Hippocampal formation (tissue), 2 donors: ENCODE measurements at regions not wholly inside any gene's neighbourhood (a gene's known extent, or its start where the extent isn't known, plus 50 kb on each side); places are given as distances from the start of the nearest gene placed in this dataset.

Source experiments
- DNase-seq, 2 donors: peaks; one replicate each; lab custom pipeline; 2025; lab: John Stamatoyannopoulos, UW

- no peak for DNase-seq
Measured at GRCh38 chr6:92635553-92636153, 783.7 kb downstream of the EPHA7 start.

DNA sequence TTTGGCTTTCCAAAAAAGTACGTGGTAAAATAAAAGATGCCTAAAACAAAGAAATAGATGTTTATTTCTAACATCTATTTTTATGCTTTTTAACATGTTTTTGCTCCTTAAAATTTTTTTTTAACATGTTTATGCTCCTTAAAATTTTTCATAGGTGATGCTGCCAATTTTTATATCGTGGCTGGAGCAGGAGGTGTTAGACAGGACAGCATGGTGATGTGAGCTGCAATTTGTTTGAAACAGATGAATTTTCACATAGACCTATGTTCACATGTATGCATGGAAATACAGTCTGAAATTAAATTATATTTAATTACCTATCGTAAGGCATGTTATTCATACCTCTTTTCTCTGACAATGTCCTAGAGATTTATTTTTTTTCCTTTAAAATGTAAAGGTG is 784.8 kb downstream of the EPHA7 start:
- no peak for DNase-seq

DNA sequence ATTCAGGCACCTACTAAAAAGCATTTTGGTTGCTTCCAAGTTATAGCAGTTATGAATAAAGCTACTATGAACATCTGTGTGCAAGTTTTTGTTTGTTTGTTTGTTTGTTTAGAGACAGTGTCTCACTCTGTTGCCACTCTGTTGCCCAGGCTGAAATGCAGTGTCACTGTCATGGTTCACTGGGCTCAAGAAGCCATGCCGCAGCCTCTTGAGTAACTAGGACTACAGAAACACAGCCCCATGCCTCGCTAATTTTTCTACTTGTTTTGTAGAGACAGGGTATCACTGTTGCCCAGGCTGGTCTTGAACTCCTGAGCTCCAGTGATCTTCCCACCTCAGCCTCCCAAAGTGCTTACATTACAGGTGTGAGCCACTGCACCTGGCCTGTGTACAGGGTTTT is 795.9 kb downstream of the EPHA7 start:
- no peak for DNase-seq

GRCh38 chr6:92617721-92618120 is 801.6 kb downstream of the EPHA7 start:
- DNase-seq: no peak

GRCh38 chr6:92608751-92609150 is 810.6 kb downstream of the EPHA7 start:
- no peak for DNase-seq

DNA sequence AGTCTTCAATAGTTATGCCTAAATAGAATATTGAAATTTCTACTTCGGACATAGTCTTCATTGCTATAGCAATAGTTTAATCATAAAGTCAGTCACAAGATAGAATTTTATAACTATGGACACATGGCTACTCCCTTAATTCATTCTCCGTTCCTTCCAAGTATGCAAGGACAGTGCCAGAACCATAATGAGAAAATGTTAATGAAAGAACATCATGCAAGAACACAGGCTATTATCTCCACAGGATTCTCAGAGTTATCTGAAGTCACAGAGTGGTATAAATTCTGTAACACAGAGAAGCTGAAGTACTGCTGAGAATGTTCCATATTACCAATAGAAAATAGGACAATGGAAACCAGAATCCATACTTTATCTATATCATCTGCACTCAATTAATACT is 826.2 kb downstream of the EPHA7 start:
- no peak for DNase-seq

DNA sequence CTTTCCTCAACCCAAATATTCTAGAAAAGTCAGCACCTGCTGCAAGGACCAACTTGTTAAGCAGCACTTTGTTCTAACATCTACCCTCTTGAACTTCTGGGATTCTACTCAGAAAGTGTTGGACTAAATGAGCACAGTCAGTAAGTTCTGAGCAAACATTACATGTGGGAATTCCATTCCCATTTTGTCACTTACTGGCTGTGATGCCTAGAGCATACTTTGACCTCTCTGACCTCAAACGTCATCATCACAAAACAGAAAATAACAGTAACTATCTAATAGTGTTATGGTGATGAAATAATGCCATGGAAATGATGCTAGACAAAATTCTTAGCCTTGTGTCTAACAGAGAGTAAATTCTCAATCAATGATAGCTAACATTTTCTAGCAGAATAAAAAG is 829.4 kb downstream of the EPHA7 start:
- DNase-seq: no peak

- DNase-seq: no peak
Measured at GRCh38 chr6:92588148-92588547, 831.2 kb downstream of the EPHA7 start.

- DNase-seq: no peak
Measured at GRCh38 chr6:92587525-92587924, 831.8 kb downstream of the EPHA7 start.

DNA sequence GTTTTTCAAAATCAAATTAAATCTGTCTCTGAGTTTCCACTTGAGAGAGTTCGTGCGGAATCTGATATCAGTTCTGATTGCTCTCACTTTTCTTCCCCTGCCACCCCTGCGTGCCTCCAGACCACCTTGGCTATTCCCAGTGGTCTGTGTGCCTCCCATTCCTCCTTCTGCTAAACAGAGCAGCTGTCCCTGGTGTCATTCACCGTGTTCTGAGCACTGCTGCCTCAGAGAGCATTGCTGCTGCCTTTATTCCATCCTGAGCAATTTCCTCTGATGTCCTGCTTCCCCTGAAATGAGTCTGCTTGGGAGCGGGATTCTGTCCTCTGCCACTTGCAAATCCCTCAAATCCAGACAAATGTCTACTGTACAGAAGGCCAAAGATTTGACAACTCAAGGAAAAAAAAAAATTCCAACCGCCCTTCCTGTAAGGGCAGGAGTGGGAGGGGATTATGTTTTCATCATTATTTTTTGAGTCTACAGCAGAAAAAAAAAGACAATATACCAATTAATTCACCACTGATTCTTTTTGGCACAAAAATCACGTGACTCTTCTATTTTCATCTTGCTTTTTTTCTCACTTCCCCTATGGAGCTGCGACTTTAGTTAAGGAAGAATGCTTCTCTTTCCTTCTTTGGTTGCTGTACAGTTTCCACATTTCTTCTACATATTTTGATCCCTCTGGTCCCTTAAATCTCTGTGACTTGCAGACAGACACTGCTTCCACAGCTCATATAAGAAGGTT is 833.0 kb downstream of the EPHA7 start:
- no peak for DNase-seq

DNA sequence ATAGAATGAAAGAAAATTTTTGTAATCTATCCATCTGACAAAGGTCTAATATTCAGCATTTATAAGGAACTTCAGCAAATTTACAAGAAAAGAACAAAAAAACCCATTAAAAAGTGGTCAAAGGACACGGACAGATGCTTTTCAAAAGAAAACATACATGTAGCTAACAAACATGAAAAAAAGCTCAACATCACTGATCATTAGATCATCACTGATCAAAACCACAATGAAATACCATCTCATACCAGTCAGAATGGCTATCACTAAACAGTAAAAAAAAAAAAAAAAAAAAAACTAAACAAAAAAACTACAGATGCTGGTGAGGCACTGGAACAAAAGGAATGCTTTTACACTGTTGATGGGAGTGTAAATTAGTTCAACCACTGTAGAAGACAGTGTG is 837.1 kb downstream of the EPHA7 start:
- no peak for DNase-seq

DNA sequence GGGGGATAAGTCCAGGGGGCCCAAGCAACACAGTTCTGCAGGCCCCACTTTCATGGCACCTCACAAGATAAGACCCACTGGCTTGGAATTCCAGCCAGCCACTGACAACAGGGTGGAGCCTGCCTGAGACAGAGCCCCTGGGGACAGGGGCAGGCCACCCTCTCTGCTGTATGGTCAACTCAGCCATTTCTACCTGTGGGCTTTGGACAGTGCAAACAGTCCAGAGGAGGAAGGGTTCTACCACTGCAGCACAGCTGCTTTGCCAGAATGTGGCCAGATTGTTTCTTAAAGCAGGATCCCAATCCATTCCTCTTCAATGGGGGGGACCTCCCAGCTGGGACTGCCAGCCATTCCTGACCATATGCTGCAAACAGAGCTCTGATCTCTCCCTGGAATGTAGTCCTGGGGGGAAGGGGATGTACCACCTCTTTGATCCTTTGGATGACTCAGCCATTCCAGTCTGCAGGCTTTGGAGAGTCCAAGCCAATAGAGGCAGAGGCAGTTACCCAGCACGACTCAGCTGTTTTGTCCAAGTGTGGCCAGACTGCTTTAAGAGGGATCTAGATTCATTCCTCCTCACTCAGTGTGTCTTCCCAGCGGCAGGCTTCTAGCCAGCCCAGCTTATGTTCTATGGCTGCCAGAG is 842.2 kb downstream of the EPHA7 start:
- no peak for DNase-seq

- DNase-seq: no peak
Measured at GRCh38 chr6:92568541-92568940, 850.8 kb downstream of the EPHA7 start.

GRCh38 chr6:92566632-92567031 is 852.7 kb downstream of the EPHA7 start:
- no peak for DNase-seq

DNA sequence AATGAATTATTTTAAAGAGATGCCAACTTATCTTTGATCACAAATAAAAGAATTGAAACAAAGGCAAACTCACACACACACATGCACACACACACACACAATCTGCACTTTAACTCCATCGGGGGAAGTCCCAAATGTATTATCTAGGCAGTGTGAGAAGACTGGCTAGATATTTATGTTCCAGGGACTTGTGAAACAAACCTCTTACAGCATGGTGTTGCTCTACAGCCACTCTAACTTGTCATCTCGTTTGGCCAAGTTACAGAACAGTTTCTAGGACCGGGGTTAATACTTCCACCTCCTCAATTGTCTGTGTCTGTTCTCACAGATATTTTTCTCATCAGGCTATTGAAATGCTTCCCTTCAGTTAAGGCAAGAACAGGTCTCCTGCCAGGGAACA is 855.0 kb downstream of the EPHA7 start:
- DNase-seq: no peak

- DNase-seq: no peak
Measured at GRCh38 chr6:92559611-92560010, 859.7 kb downstream of the EPHA7 start.

DNA sequence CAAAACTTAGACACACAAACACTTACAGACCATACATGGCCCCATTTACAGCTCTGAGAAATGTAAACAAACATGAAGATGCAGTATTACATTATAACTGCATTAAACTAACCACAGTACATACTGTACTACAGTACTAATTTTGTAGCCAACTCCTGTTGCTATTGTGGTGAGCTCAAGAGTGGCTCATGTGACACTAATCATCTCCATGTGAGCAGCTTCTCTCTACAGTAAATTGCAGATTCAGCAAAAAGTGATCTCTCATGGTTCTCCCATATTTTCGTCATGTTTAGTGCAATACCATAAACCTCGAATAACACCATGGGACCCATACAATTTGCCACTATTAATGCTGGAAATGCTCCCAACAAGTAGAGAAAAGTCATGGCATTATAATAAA is 860.4 kb downstream of the EPHA7 start:
- DNase-seq: no peak

- DNase-seq: no peak
Measured at GRCh38 chr6:92550501-92550900, 868.9 kb downstream of the EPHA7 start.

DNA sequence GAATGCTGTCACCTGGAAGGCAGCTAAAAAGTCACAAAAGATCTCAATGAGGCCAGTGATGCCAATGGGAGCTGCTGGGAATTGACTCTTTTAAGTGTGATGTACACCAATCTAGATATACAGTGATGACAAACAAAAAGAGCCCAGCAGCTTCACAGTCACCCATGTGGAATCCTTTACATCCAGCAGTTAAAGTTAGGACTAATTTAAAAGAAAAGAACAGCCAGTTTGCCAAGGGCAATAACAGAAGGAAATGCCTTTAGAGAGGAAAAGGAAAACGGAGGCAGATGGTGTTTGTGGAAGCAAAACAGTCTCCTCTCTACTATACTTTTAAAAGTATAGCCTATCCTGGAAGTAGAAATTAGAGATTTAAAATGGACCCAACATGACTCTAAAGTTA is 873.5 kb downstream of the EPHA7 start:
- no peak for DNase-seq

- no peak for DNase-seq
Measured at GRCh38 chr6:92541448-92542060, 877.8 kb downstream of the EPHA7 start.

- no peak for DNase-seq
Measured at GRCh38 chr6:92538926-92539325, 880.4 kb downstream of the EPHA7 start.

DNA sequence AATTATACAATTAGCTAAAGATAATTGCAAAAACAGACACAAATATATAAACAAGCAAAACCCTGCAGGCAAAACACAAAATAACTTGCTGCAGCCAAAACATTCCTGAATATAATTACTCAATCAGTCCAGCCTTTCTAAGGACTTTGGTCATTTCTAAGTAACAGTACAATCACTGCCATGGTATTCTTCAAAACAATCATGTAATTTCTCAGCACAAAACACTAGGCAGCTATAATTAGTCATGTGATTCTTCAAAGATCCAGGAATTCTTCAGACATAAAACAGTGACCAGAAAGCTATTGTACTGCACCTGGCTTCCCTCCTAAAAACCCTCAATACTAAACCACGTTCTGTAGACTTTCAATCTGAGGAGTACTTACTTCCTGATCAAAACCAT is 881.1 kb downstream of the EPHA7 start:
- DNase-seq: no peak

GRCh38 chr6:92534109-92534508 is 885.2 kb downstream of the EPHA7 start:
- no peak for DNase-seq
